ENCODE measurements at regions not wholly inside any gene's neighbourhood (a gene's known extent, or its start where the extent isn't known, plus 50 kb on each side); places are given as distances from the start of the nearest gene placed in this dataset.
A peak's percentile ranks its signal among the peaks of the same experiment; 100 is the strongest.
"Not testable (repeated sequence)": the region's sequence is repeated elsewhere in the genome, so short reads cannot be mapped to it uniquely, and the experiment has no call there.

- no peak for DNase-seq
These were observed 320.2 kb downstream of the BARHL2 start for GRCh38 chr1:90396917-90397316.

DNA sequence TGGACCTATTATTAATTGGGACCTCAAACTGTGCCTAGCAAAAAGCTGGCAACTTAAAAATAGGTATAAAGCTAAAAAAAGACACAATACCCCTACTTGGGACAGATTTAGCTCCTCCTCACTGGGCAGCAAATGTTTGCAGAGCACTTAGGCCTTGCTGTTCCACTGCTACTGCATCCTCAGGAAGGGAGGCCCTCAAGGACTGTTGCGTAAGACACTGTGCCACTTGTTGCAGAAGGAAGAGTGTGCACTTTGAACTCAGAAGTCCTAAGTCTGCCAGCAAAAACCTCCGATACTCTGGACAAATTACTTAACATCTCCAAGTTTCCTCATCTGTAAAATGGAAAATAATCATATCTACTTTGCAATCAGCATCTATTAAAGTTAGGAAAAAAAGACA is 322.9 kb downstream of the BARHL2 start:
- no peak for DNase-seq

DNA sequence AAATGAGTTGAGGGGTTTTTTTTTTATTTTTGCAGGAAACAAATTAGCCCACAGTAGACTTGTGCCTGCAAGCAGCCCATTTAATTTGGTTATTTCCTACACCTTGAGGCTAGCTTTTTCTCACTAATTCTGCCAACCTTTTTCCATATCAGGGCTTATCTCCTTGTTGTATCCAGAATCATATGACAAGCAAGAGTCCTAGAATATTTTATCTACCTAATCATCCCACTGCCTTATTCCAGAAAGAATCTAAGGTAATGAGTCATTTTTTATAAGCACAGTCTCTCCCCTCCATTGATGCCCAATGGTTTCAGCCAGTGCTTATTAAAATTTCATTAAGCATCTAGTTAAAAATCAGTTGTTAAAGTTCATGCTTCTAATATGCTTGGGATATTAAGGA is 324.1 kb downstream of the BARHL2 start:
- no peak for DNase-seq

GRCh38 chr1:90391126-90391525 is 326.0 kb downstream of the BARHL2 start:
- DNase-seq, result no peak

DNA sequence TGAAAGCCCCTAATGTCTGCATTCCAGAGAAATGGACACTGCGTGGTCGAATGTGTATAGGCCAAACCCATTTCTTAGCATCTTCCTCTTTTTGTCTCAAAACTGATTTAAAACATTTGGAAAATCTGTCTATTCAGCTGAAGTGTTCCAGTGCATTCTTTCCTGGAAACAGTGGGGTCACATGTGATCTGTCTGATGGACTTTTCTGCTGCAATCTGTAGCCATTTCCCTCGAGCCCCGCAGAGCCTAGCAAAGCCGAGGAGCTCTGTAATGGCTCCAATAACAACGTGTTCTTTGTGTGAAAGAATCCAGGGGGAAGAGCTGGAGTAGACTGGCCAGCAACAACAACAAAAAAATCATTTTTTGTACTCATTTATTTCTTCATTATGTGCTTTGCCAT is 329.3 kb downstream of the BARHL2 start:
- peak; percentile 38 for DNase-seq

GRCh38 chr1:90386899-90387720 is 330.0 kb downstream of the BARHL2 start:
- no peak for DNase-seq

- DNase-seq, result no peak
These were observed 332.9 kb downstream of the BARHL2 start for GRCh38 chr1:90384193-90384592.

- DNase-seq, result no peak
These were observed 334.9 kb downstream of the BARHL2 start for GRCh38 chr1:90382161-90382560.

GRCh38 chr1:90381598-90381997 is 335.5 kb downstream of the BARHL2 start:
- no peak for DNase-seq

DNA sequence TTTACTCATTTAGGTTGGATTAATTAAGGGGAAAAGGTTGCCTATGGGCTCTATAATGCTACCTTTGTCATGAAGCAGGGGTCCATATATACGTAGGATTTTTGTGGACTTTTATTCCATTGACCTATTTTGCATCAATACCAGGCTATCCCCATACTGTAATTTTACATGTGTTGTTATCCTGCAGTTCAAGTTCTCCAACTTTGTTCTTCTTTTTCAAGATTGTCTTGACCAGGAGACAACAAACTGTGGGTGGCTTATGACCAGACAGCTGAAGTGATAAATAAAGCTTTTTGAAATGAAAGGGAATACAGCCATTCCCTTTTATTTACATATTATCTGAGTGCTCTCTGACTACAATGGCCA is 345.7 kb downstream of the BARHL2 start:
- no peak for DNase-seq

DNA sequence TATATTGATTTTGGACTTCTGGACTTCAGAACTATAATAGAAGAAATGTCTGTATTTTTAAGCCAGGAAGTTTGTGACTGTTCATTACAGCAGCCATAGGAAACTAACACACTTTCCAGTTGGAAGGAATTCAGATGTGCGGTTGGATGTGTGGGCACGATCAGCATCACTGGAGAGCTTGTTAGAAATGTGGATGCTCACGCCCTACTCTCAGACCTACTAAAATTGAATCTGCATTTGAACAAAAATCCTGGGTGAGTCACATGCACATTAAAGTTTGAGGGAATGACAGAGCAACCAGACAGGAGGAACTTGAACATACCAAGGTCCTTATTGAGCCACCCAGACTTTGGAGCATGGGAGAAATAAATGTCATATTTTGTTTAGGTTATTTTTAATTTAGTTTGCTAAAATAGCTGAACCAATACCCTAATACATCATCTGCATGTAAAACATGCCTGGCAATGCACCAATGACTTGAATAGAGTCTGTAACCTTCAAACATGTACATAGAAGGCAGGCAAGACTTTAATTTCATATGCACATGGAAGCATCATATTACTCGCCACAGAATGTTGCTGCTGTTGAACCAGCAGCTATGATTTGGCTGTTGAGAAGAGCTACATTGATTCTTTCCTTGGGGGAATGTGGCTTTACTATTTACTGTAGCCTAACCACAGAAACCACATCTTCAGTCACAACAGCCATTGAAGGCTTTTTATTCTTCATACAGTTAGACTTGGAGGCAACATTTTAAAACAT is 346.2 kb downstream of the BARHL2 start:
- peak; percentile 58 for DNase-seq

- no peak for DNase-seq
These were observed 354.9 kb downstream of the BARHL2 start for GRCh38 chr1:90362163-90362562.

DNA sequence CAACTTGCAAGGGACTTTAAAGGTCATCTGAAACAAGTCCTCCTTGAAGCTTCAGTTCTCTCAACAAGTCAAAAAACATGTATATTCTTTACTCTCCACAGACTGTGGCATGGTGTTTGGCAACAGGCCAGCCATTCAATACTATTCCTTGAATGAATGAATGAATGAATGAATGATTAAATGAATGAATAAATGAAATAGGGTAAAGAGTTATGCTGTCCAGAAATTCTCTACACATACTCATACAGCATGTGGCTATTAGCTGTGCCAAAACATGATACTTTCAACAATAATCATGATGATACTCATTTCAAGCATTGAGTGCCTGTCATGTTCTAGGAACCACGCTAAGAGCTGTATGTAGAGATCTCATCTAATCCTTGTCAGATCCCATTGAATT is 356.1 kb downstream of the BARHL2 start:
- no peak for DNase-seq

- DNase-seq, result no peak
These were observed 357.1 kb downstream of the BARHL2 start for GRCh38 chr1:90359994-90360393.

GRCh38 chr1:90358448-90358847 is 358.7 kb downstream of the BARHL2 start:
- no peak for DNase-seq

- DNase-seq, result no peak
These were observed 359.1 kb downstream of the BARHL2 start for GRCh38 chr1:90357995-90358394.

- no peak for DNase-seq
These were observed 360.1 kb downstream of the BARHL2 start for GRCh38 chr1:90356991-90357390.

DNA sequence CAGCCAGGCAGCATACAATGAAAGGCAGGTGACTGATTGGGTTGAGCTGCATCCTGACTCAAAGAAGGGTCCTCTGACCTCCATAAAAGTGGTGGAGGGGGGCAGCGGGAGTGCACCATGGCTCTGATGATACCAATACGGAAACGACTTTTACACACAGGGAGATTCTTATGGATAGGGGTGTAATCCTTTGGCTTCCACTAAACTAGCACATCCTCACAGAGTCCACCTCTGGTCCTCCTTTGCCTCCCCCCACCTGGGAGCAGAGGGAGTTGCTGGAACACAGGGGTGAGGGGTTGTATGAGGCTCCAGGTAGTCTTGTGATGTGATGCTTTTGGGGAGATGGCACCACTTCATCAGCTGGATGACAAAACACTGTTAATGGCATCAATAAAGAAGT is 361.0 kb downstream of the BARHL2 start:
- no peak for DNase-seq

GRCh38 chr1:90354704-90355103 is 359.8 kb downstream of the ZNF326 start:
- DNase-seq, result no peak

DNA sequence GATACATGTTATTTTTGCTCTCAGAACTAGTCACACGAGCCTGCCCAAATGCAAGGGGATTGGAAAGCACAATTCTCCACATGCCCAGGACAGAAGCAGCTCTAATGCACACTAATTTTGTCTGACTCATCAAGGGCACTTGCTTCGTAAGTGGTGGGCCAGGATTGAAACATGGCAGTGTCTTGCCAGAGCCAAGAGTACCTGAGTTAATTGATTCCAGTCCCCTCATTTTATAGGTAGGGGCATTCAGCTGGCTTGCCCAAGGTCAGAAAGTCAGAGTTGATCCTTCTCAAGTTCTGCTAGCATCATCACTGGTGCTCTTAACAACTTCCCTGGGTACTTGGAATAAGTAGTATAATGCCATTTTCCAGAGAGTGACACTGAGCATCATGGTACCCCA is 356.1 kb downstream of the ZNF326 start:
- no peak for DNase-seq

DNA sequence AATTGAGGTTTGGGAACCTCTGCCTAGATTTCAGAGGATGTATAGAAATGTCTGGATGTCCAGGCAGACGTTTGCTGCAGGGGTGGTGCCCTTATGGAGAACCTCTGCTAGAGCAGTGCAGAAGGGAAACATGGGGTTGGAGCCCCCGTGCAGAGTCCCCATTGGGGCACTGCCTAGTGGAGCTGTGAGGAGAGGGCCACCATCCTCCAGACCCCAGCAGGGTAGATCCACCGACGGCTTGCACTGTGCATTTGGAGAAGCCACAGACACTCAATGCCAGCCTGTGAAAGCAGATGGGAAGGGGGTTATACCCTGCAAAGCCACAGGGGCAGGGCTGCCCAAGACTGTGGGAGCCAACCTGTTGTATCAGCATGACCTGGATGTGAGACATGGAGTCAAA is 354.6 kb downstream of the ZNF326 start:
- no peak for DNase-seq

GRCh38 chr1:90348934-90349333 is 354.0 kb downstream of the ZNF326 start:
- DNase-seq, result no peak

- DNase-seq, result not testable (repeated sequence)
These were observed 353.5 kb downstream of the ZNF326 start for GRCh38 chr1:90348459-90348858.

- no peak for DNase-seq
These were observed 352.5 kb downstream of the ZNF326 start for GRCh38 chr1:90347366-90347765.
